ENCODE measurements at regions not wholly inside any gene's neighbourhood (a gene's known extent, or its start where the extent isn't known, plus 50 kb on each side); places are given as distances from the start of the nearest gene placed in this dataset.

DNA sequence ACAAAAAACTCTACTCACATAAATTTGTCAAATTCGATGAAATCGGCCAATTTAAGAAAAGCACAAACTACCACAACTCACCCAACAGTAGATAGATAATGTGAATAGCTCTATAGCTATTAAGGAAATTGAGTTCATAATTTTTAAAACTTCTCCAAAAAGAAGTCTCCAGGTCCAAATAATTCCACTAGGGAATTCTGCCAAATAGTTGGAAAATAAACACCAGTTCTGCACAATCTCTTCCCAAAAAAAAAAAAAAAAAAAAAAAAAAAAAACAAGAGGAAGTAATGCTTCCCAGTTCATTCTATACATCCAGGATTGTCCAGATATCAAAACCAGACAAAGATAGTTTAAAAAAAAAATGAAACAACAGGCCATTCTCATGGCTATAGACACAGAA lies 164.2 kb downstream of the POLR2M start:
- TF ChIP-seq, protein P1, sequence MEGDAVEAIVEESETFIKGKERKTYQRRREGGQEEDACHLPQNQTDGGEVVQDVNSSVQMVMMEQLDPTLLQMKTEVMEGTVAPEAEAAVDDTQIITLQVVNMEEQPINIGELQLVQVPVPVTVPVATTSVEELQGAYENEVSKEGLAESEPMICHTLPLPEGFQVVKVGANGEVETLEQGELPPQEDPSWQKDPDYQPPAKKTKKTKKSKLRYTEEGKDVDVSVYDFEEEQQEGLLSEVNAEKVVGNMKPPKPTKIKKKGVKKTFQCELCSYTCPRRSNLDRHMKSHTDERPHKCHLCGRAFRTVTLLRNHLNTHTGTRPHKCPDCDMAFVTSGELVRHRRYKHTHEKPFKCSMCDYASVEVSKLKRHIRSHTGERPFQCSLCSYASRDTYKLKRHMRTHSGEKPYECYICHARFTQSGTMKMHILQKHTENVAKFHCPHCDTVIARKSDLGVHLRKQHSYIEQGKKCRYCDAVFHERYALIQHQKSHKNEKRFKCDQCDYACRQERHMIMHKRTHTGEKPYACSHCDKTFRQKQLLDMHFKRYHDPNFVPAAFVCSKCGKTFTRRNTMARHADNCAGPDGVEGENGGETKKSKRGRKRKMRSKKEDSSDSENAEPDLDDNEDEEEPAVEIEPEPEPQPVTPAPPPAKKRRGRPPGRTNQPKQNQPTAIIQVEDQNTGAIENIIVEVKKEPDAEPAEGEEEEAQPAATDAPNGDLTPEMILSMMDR (IDR thresholded peaks at IDR 0.05), result no peak
- TF ChIP-seq EP300 (IDR thresholded peaks at IDR 0.05; ENCODE audit: low read depth) (no peak), POLR2AphosphoS5 (IDR thresholded peaks at IDR 0.05) (no peak), POLR2A (IDR thresholded peaks at IDR 0.05) (no peak)

Data from transverse colon (tissue), 4 donors.